ENCODE measurements at regions not wholly inside any gene's neighbourhood (a gene's known extent, or its start where the extent isn't known, plus 50 kb on each side); places are given as distances from the start of the nearest gene placed in this dataset.

DNA sequence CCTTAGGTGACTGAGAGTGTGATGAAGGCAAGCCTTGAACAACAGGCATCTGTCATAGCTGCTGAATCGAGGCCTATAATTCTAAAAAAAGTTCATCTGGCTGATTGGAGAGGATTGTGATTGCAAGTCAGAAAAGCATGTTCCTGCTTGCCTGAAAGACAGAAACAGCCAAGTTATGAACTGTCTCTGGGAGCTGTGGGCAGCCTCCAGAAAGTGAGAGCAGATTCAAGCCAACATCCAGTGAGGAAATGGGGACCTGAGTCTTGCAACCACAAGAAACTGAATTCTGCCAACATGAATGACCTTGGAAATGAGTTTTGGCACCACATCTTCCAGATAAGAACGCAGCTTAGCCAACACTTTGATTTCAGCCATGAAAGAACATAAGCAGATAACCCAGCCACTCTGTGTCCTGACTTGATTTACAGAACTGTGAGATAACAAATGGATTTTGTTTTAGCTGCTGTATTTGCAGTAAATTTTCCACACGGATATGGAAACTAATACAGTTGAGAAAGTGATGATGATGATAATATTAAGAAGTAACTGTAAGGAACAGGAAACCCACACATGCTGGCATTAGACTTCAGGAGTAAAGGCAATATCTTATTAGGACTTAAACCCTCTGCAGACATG lies 240.3 kb upstream of the NDST3 start:
- no peak overlapping the region for H3K27ac ChIP-seq
- no peaks in the 10 kb centered on the region for H3K9me3 ChIP-seq
- no peaks in the 10 kb centered on the region for H3K4me1 ChIP-seq
- TF ChIP-seq POLR2A (IDR thresholded peaks at IDR 0.05) (no peak), CTCF (IDR thresholded peaks at IDR 0.05) (no peak), POLR2AphosphoS5 (IDR thresholded peaks at IDR 0.05) (no peak), EP300 (IDR thresholded peaks at IDR 0.05) (no peak)
- no peak overlapping the region for H3K4me3 ChIP-seq
- no peak for ATAC-seq
- H3K27me3 ChIP-seq = no peaks in the 10 kb centered on the region
- no peaks in the 10 kb centered on the region for H3K36me3 ChIP-seq
- WGBS, 2 donors (ENCODE audit: low coverage in 1 of 2) = 10 to 50% methylated on average over 1 to 3 of the region's 3 CpGs

DNA sequence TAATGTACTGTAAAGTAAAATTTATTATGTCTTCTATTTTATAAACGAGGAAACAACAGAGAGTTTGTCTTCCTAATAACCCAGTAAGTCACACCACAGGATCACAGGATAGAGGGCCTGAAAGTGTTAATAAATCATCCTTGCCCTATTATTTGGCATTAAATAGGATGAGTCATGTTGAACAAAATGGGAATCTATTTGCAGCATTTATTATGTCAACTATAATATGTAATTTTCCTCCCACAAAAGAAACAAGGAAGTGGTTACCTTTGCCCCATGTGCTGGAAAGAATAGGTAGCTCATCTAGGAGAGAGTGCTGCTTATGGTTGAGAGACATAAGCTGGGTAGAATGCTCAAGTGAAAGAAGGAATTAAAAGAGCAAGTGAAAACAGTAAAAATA lies 237.6 kb upstream of the NDST3 start:
- WGBS, 2 donors (ENCODE audit: low coverage in 1 of 2) = 50 to 88% methylated on average over 1 of the region's 1 CpG
- Histone ChIP-seq H3K4me1 (no peaks in the 10 kb centered on the region), H3K27me3 (no peaks in the 10 kb centered on the region), H3K36me3 (no peaks in the 10 kb centered on the region), H3K9me3 (no peaks in the 10 kb centered on the region), H3K27ac (no peak overlapping the region), H3K4me3 (no peak overlapping the region)
- TF ChIP-seq POLR2A (IDR thresholded peaks at IDR 0.05) (no peak), EP300 (IDR thresholded peaks at IDR 0.05) (no peak), POLR2AphosphoS5 (IDR thresholded peaks at IDR 0.05) (no peak), CTCF (IDR thresholded peaks at IDR 0.05) (no peak)
- no peak for ATAC-seq

DNA sequence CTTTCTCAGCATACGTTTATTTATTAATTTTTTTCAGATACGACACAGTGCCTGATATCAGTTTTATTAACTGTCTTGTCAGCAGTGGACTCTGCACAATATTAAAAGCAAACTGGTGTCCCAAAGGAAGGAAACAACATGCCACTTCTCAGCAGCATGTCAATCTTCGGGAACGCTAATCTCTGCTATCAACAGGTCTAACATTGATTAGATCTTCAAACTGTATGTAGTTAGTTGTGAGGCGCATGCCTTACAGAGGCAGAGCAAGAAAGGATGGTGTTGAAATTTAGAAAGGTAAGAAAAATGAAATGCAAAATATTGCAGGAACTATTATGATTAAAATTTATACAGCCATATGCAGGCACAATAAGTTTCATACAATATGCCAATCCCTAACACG lies 233.7 kb upstream of the NDST3 start:
- TF ChIP-seq EP300 (IDR thresholded peaks at IDR 0.05) = no peak
- no peak for TF ChIP-seq CTCF (IDR thresholded peaks at IDR 0.05)
- no peak for TF ChIP-seq POLR2A (IDR thresholded peaks at IDR 0.05)
- no peak for TF ChIP-seq POLR2AphosphoS5 (IDR thresholded peaks at IDR 0.05)
- Histone ChIP-seq H3K4me3 (no peak overlapping the region), H3K27ac (no peak overlapping the region), H3K9me3 (no peaks in the 10 kb centered on the region), H3K27me3 (no peaks in the 10 kb centered on the region), H3K4me1 (no peaks in the 10 kb centered on the region), H3K36me3 (no peaks in the 10 kb centered on the region)
- no peak for ATAC-seq
- 64 to 88% methylated on average over 6 of the region's 6 CpGs for WGBS, 2 donors (ENCODE audit: low coverage in 1 of 2)

- Histone ChIP-seq H3K4me3 (no peak overlapping the region), H3K36me3 (no peaks in the 10 kb centered on the region), H3K27ac (no peak overlapping the region), H3K4me1 (no peaks in the 10 kb centered on the region), H3K27me3 (no peaks in the 10 kb centered on the region), H3K9me3 (no peaks in the 10 kb centered on the region)
- no peak for TF ChIP-seq CTCF (IDR thresholded peaks at IDR 0.05)
- no peak for TF ChIP-seq EP300 (IDR thresholded peaks at IDR 0.05)
- no peak for TF ChIP-seq POLR2AphosphoS5 (IDR thresholded peaks at IDR 0.05)
- TF ChIP-seq POLR2A (IDR thresholded peaks at IDR 0.05) = no peak
- 75 to 79% methylated on average over 2 of the region's 2 CpGs for WGBS, 2 donors (ENCODE audit: low coverage in 1 of 2)
- no peak for ATAC-seq
Measured at GRCh38 chr4:117801756-117802155, 232.5 kb upstream of the NDST3 start.

DNA sequence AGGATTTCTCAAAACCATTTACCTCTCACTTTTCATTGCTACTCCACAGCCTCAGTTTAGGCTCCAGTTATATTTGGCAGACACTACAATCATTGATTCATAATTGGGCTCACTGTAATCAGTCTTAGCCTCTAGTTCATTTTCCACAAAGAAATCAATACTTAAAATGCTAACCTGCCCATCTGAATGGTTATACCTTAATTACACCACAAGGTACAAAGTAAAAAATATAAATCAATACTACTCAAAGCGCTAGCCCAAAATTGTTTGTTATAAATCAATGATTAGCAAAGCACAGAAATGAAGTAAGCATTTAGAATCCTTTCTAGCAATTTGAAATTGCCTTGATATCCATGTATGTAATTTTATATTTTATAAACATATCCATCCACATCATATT lies 222.6 kb upstream of the NDST3 start:
- Histone ChIP-seq H3K27ac (no peak overlapping the region), H3K27me3 (no peaks in the 10 kb centered on the region), H3K9me3 (no peaks in the 10 kb centered on the region), H3K4me3 (no peak overlapping the region), H3K36me3 (no peaks in the 10 kb centered on the region), H3K4me1 (no peaks in the 10 kb centered on the region)
- ATAC-seq = no peak
- TF ChIP-seq POLR2AphosphoS5 (IDR thresholded peaks at IDR 0.05) (no peak), EP300 (IDR thresholded peaks at IDR 0.05) (no peak), POLR2A (IDR thresholded peaks at IDR 0.05) (no peak), CTCF (IDR thresholded peaks at IDR 0.05) (no peak)
- 100% methylated on average over 1 of the region's 1 CpG for WGBS, 2 donors (ENCODE audit: low coverage in 1 of 2)

Data from gastroesophageal sphincter (tissue), 4 donors.